HG02840 (cell line): ENCODE measurements at regions not wholly inside any gene's neighbourhood (a gene's known extent, or its start where the extent isn't known, plus 50 kb on each side); places are given as distances from the start of the nearest gene placed in this dataset.
"Not testable (repeated sequence)": the region's sequence is repeated elsewhere in the genome, so short reads cannot be mapped to it uniquely, and the experiment has no call there.

Experiments
- ATAC-seq: cut with Tn5 transposase; IDR thresholded peaks from one replicate; pipeline ENCODE4 v1.9.1; 2021; ENCODE audit warnings: mild to moderate bottlenecking, moderate library complexity, moderate number of reproducible peaks; ENCODE audit not compliant: unreplicated experiment, low FRiP score

GRCh38 chr9:26513730-26514129, 378.9 kb downstream of the CAAP1 start:
- no peak for ATAC-seq

GRCh38 chr9:26510137-26510536, 382.5 kb downstream of the CAAP1 start:
- no peak for ATAC-seq

GRCh38 chr9:26508897-26509296, 383.7 kb downstream of the CAAP1 start:
- ATAC-seq: no peak

GRCh38 chr9:26504057-26504456, 388.5 kb downstream of the CAAP1 start:
- ATAC-seq: no peak

GRCh38 chr9:26502311-26502710, 390.3 kb downstream of the CAAP1 start:
- no peak for ATAC-seq

GRCh38 chr9:26500471-26500870, 392.1 kb downstream of the CAAP1 start:
- ATAC-seq: no peak

DNA sequence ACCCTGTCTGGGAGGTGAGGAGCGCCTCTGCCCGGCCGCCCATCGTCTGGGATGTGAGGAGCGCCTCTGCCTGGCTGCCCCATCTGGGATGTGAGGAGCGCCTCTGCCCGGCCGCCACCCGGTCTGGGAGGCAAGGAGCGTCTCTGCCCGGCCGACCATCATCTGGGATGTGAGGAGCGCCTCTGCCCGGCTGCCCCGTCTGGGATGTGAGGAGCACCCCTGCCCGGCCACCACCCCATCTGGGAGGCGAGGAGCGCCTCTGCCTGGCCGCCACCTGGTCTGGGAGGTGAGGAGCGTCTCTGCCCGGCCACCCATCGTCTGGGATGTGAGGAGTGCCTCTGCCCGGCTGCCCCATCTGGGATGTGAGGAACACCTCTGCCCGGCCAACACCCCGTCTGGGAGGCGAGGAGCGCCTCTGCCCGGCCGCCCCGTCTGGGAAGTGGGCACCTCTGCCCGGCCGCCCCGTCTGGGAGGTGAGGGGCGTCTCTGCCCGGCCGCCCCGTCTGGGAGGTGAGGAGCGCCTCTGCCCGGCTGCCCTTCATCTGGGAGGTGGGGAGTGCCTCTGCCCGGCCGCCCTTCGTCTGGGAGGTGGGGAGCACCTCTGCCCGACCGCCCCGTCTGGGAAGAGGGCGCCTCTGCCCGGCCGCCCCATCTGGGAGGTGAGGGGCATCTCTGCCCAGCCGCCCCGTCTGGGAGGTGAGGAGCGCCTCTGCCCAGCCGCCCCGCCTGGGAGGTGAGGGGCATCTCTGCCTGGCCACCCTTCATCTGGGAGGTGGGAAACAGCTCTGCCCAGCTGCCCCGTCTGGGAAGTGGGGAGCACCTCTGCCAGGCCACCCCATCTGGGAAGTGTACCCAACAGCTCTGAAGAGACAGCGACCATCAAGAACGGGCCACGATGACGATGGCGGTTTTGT, 399.7 kb downstream of the CAAP1 start:
- ATAC-seq: not testable (repeated sequence)

- ATAC-seq: not testable (repeated sequence)
Measured at GRCh38 chr9:26491922-26492607, 400.5 kb downstream of the CAAP1 start.

DNA sequence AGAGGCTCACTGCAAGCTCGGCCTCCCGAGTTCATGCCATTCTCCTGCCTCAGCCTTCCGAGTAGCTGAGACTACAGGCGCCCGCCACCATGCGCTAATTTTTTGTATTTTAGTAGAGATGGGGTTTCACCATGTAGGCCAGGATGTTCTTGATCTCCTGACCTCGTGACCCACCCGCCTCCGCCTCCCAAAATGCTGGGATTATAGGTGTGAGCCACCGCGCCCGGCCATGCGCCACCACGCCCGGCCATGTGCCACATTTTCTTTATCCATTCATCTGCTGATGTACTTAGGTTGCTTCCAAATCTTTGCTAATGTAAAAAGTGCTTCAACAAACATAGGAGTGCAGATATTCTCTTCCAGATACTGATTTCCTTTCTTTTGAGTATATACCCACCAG, 408.6 kb downstream of the CAAP1 start:
- ATAC-seq: no peak

DNA sequence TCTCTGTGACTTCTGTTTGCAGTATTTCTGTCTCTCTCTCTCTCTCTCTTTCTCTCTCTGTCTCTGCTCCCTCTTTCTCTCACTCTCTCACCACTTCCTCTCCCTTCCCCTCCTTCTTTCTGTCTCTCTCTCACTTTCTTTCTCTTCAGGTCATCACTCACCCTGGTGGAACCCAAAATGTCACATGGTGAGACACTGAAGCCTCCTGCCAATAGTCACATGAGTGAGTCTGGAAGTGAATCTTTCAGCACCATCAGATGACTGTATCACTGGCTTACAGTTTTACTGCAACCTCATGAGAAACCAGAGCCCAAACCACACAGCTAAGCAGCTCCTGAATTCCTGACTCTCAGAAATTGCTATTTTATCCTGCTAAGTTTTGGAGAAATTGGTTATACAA, 414.6 kb downstream of the CAAP1 start:
- ATAC-seq: no peak

DNA sequence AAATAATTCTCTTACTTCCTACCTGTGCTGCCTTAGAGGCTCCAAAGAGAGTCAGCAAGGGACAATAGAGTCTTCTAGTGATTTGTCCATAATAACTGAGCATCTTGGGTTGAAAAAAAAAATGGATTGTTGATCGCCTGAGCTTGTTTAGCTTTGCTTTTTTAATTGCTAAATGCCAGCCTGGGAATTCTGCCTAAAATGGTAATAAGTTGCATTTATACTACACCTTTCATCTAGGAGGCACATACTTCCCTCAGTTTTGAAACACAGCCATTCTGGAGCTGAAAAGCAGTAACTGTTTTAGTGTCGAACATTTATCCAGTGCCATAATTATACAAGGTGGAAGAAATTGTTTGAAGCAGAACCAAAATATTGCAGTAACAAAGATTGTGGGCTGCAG, 421.3 kb downstream of the CAAP1 start:
- no peak for ATAC-seq

DNA sequence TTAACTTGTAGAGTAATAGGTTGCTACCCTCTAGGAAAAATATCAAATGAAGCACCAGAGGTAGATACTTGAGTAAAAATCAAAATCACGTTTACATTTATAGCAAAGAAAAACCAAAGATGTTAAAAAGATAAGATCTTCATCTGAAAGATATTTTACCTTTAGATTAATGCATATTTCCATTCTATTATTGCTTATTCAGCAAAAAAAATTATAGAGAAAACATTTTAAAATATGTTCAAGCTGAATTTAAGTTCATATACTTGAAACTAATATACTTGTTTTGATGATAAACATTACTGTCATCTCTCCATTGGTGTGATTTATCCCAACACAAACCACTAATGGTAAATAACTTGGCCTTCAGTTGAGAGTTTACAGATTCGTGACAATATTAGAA, 422.3 kb downstream of the CAAP1 start:
- ATAC-seq: no peak

DNA sequence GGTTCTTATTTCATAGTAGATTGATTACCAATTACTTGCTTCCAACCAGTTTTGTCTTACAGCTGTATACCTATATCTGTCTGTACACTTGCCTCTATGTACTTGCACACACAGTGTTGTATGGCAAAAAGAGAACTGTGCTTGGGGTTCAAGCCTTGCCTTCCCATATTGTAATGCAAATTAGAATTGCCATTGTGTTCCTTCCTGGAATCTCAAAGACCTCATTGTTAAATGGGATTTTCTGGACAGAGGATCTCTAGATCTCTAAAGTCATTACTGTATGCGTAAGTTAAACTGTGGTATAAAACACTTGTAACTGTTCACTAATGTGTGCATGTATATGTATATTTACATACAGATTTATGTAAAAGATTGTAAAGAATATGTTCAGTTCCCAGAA, 428.8 kb downstream of the CAAP1 start:
- ATAC-seq: no peak

GRCh38 chr9:26462751-26463150, 429.9 kb downstream of the CAAP1 start:
- ATAC-seq: no peak

DNA sequence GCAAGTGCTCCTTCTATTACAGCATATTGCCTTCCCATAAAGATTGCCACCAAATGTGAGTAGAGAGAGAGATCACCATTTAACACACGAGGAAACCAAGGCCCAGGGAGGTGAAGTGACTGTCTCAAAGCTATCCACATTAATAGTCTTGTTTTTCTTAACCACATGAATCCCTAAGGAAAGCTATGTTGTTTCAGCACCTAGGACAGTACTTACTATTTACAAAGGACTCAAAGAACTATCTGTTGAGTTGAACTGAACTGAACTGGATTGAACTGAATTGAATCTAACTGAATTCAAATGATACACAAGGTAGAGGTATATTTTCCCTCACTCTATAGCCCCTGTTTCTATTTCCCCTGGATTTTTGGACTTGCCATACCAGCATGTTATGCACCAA, 430.4 kb downstream of the CAAP1 start:
- ATAC-seq: no peak

DNA sequence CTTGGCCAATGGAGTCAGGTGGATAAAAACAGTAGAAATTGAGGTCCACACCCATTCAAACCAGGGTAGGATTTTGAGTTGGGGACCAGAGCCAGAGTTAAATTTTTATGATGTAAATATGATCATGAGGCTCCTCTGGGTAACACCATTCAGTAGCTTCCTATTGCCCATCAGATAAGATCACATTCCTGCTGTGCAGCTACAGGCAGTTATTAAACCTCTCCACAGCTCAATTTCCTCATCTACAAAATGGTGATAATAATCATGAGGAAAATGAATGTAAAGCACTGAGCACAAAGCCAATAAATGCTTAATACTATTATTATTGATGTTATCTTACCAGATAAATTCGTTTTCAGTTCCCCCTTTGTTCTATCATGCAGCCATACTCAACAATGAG, 432.0 kb downstream of the CAAP1 start:
- no peak for ATAC-seq

DNA sequence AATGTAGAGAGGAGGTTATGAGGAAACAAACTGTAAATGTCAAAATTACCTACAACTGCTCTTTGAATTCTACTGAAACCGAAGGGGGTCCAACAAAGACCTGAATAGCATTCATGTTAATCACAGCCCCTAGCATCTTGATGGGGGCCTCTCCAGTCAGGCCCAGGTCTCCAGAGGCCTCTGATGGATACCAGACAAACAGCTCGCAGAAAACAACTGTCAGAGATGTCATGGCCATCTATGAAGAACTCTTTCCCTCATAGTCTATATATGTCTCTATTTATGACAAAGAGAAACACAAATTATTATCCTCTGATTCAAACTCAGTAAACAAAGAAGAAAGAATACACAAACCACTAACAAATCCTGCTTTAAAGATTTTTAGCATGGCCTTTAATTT, 432.6 kb downstream of the CAAP1 start:
- ATAC-seq: no peak

GRCh38 chr9:26458054-26458453, 434.5 kb downstream of the CAAP1 start:
- ATAC-seq: no peak

DNA sequence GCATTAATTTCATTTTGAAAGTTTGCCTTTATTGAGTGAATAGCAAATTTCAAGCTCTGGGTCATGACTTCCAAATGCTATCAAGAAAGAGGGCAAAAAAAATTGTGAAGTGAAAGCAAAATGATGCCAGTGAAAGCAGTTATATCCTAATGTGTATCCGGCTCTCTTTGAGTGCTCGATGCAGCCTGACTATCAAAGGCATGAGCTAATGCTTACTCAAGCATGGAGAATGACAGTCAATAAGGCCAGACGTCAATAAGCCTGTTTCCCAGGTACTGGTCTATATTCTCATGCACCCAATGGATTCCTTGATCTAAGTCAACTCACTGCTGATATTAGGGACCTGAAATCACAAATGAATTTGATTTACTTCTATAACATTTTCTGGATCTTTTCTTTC, 435.5 kb downstream of the CAAP1 start:
- no peak for ATAC-seq

- ATAC-seq: no peak
Measured at GRCh38 chr9:26439061-26439624, 453.5 kb downstream of the CAAP1 start.

GRCh38 chr9:26437056-26437711, 455.4 kb downstream of the CAAP1 start:
- no peak for ATAC-seq
